ENCODE measurements at regions not wholly inside any gene's neighbourhood (a gene's known extent, or its start where the extent isn't known, plus 50 kb on each side); places are given as distances from the start of the nearest gene placed in this dataset.
A peak's percentile ranks its signal among the peaks of the same experiment; 100 is the strongest.

DNA sequence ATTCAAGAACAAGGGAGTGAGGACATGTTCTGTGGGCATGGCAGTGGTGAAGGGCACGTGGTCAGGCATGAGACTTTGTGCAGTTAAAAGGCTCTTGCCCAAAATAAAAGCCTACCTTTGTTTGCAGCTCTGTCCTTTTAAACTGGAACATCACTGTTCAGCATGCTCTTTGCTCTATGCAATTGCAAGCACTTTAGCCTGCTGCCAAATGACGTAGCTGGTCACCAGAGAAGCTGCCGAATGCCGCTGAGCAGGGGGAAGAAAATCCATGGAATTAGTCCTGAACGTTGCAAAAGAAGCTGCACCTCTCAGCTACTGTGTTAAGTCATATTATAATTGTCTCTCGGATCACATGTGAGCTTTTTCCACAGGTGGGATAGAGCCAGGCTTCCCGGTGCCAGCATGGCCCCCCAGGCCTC is 176.3 kb upstream of the DIO2 start:
- Histone ChIP-seq H3K9me3 (no peaks in the 10 kb centered on the region), H3K27me3 (ENCODE audit: insufficient read depth in 3 of 3, low read length in 2 of 3) (no peaks in the 10 kb centered on the region), H3K27ac (no peak overlapping the region), H3K4me3 (no peak overlapping the region), H3K4me1 (no peaks in the 10 kb centered on the region), H3K36me3 (ENCODE audit: insufficient read depth in 1 of 2, low read depth in 1 of 2) (no peaks in the 10 kb centered on the region)
- DNase-seq = peak; percentile 15 to 58
- peak in 3 of 4 donors; percentile 76 to 78 (median 77) for ATAC-seq
- 21 to 37% (median 27%) methylated on average over 7 of the region's 7 CpGs for WGBS, 3 donors
- intact Hi-C loops (cut with DNase I) = no loop called here
- TF ChIP-seq CTCF (IDR thresholded peaks at IDR 0.05) = no peak

DNA sequence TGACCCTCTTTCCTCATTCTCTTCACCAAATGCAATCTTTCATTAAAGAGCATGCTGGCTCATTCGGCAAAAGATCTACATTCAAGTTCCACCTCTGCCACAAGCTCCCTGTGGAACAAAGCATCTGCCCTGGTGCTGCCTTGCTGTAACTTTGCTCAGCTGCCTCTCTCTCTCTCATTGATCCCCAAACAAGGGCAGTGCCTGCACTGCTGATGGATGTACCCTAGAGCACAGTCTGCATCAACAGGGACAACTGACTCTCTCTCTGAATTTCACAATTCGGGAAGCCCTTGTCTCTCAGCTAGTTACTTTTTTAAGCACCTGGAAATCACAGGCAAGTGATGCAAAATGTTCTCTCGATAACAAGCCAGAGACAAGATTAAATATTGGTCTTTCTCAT is 174.0 kb upstream of the DIO2 start:
- WGBS, 3 donors = 32 to 66% (median 60%) methylated on average over 3 of the region's 3 CpGs
- no peak overlapping the region for H3K27ac ChIP-seq
- ATAC-seq = peak in 3 of 4 donors; percentile 59 to 68 (median 60)
- H3K4me1 ChIP-seq = no peaks in the 10 kb centered on the region
- no peak for DNase-seq
- no peak overlapping the region for H3K4me3 ChIP-seq
- H3K36me3 ChIP-seq (ENCODE audit: insufficient read depth in 1 of 2, low read depth in 1 of 2) = no peaks in the 10 kb centered on the region
- H3K9me3 ChIP-seq = no peaks in the 10 kb centered on the region
- intact Hi-C loops (cut with DNase I) = no loop called here
- no peaks in the 10 kb centered on the region for H3K27me3 ChIP-seq (ENCODE audit: insufficient read depth in 3 of 3, low read length in 2 of 3)
- no peak for TF ChIP-seq CTCF (IDR thresholded peaks at IDR 0.05)

DNA sequence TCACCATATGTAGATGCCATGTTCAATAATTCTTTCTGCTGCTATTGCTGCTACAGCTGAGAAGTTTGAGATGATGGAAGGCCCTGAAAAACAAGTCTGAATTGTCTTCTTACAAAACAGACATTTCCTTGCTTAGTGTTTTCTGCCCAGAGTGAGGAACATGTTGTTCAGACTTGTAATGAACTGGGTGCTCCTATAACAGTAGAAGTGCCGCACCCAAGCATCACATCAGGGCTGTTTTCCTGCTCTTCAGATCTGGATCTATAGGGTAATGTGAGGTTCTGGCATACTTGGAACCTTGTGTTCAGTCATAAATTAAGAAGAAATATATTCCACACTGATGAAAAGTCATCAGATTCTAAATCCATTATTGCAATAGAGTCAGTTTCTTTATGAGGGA is 171.9 kb upstream of the DIO2 start:
- no peak for DNase-seq
- ATAC-seq = no peak
- no peak overlapping the region for H3K27ac ChIP-seq
- intact Hi-C loops (cut with DNase I) = no loop called here
- no peaks in the 10 kb centered on the region for H3K4me1 ChIP-seq
- no peak for TF ChIP-seq CTCF (IDR thresholded peaks at IDR 0.05)
- no peaks in the 10 kb centered on the region for H3K9me3 ChIP-seq
- no peaks in the 10 kb centered on the region for H3K36me3 ChIP-seq (ENCODE audit: insufficient read depth in 1 of 2, low read depth in 1 of 2)
- no peaks in the 10 kb centered on the region for H3K27me3 ChIP-seq (ENCODE audit: insufficient read depth in 3 of 3, low read length in 2 of 3)
- 85 to 100% (median 95%) methylated on average over 1 of the region's 1 CpG for WGBS, 3 donors
- no peak overlapping the region for H3K4me3 ChIP-seq

GRCh38 chr14:80381807-80382363 is 170.6 kb upstream of the DIO2 start:
- WGBS, 3 donors = 45 to 70% (median 54%) methylated on average over 5 of the region's 5 CpGs
- H3K36me3 ChIP-seq (ENCODE audit: insufficient read depth in 1 of 2, low read depth in 1 of 2) = no peaks in the 10 kb centered on the region
- peak in 1 of 2 donors; percentile 59 for DNase-seq
- TF ChIP-seq CTCF (IDR thresholded peaks at IDR 0.05) = no peak
- H3K4me1 ChIP-seq = no peaks in the 10 kb centered on the region
- no peaks in the 10 kb centered on the region for H3K9me3 ChIP-seq
- H3K27me3 ChIP-seq (ENCODE audit: insufficient read depth in 3 of 3, low read length in 2 of 3) = no peaks in the 10 kb centered on the region
- peak in 3 of 4 donors; percentile 82 to 87 (median 86) for ATAC-seq
- no peak overlapping the region for H3K27ac ChIP-seq
- intact Hi-C loops (cut with DNase I) = no loop called here
- no peak overlapping the region for H3K4me3 ChIP-seq

DNA sequence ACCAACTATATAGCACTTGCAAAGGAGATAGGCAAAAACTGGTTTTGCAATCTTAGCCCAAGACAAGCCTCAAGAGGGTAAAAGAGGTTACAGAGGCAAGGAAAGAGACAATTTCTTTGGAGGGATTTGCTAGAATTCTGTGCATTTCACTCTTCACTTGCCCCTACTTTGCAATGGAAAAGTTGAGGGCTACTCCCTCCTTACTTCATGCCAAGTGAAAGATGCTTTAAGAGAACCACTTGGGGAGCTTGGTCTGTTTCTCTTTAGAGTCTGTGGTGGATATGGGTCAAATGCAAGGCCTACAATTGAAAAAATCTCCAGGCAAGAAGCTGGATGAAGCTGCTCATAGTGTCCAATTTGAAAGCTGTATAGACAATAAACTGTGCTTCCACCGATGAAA is 167.7 kb upstream of the DIO2 start:
- Histone ChIP-seq H3K36me3 (ENCODE audit: insufficient read depth in 1 of 2, low read depth in 1 of 2) (no peaks in the 10 kb centered on the region), H3K27me3 (ENCODE audit: insufficient read depth in 3 of 3, low read length in 2 of 3) (no peaks in the 10 kb centered on the region), H3K27ac (no peak overlapping the region), H3K9me3 (no peaks in the 10 kb centered on the region), H3K4me1 (no peaks in the 10 kb centered on the region), H3K4me3 (no peak overlapping the region)
- intact Hi-C loops (cut with DNase I) = no loop called here
- ATAC-seq (no peak), DNase-seq (no peak)
- TF ChIP-seq CTCF (IDR thresholded peaks at IDR 0.05) = no peak
- 19 to 92% (median 89%) methylated on average over 1 of the region's 1 CpG for WGBS, 3 donors
